GM23338 (cell line): ENCODE measurements at regions not wholly inside any gene's neighbourhood (a gene's known extent, or its start where the extent isn't known, plus 50 kb on each side); places are given as distances from the start of the nearest gene placed in this dataset.

Source experiments
- CTCF ChIP-seq, 2 experiments: fragments of 200-600 bp in 1 of 2; sonication (generic) in 1 of 2; conservative IDR thresholded peaks; 2 replicates each; pipeline versions ENCODE4 v1.5.1 to v1.6.1; 2016 to 2017; ENCODE audit warnings: antibody characterized with exemption in 2 of 2, low read depth in 2 of 2, mild to moderate bottlenecking in 2 of 2, moderate library complexity in 1 of 2
- EZH2 ChIP-seq: fragments of 200-600 bp; sonication (generic); IDR thresholded peaks from one replicate; pipeline ENCODE4 v1.8.0; 2017; ENCODE audit warnings: antibody characterized with exemption, mild to moderate bottlenecking, low read depth; ENCODE audit not compliant: unreplicated experiment
- NANOG ChIP-seq: IDR thresholded peaks from 2 replicates; pipeline ENCODE4 v1.6.1; 2016; ENCODE audit warnings: antibody characterized with exemption, borderline replicate concordance
- POLR2AphosphoS5 ChIP-seq: IDR thresholded peaks from 2 replicates; pipeline ENCODE4 v1.6.1; 2016; ENCODE audit warnings: antibody characterized with exemption, low read depth
- REST ChIP-seq: IDR thresholded peaks from one replicate; pipeline ENCODE4 v1.6.1; 2018; ENCODE audit warnings: antibody characterized with exemption; ENCODE audit not compliant: unreplicated experiment
- ZNF114 ChIP-seq: fragments of 250-450 bp; sonication (Bioruptor Pico); IDR thresholded peaks from 2 replicates; pipeline ENCODE4 v1.5.0; 2020; ENCODE audit warnings: mild to moderate bottlenecking, moderate library complexity
- ZNF331 ChIP-seq: fragments of 250-450 bp; sonication (Bioruptor Pico); IDR thresholded peaks from 2 replicates; pipeline ENCODE4 v1.5.0; 2020; ENCODE audit warnings: low read depth, mild to moderate bottlenecking, moderate library complexity

GRCh38 chr1:234667600-234668576 is 57.9 kb upstream of the IRF2BP2 start:
- TF ChIP-seq POLR2AphosphoS5 (no peak), CTCF (conservative IDR thresholded peaks at IDR 0.05; ENCODE audit: low read depth in 2 of 2) (no peak), EZH2 (no peak), REST (no peak), ZNF114 (CRISPR knock-in tag) (no peak), ZNF331 (CRISPR knock-in tag) (no peak), NANOG (no peak)
